ENCODE measurements at regions not wholly inside any gene's neighbourhood (a gene's known extent, or its start where the extent isn't known, plus 50 kb on each side); places are given as distances from the start of the nearest gene placed in this dataset.
"Not testable (repeated sequence)": the region's sequence is repeated elsewhere in the genome, so short reads cannot be mapped to it uniquely, and the experiment has no call there.

DNA sequence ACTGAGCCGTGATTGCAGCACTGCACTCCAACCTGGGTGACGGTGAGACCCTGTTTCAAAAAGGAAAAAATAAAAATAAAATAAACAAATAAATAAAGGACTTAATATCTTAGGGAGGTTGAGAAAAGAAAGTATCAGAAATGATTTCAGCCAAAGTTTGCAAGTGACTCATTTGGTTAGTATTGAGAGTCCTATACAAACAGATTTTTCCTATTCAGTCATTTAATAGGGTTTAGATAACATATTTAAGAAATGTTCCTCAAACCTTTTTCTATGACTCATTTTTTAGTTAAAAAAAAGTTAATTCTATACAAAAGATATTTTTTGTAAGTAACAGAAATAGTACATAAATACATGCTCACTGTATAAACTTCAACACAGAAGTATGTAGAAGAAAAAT is 235.1 kb downstream of the GJA1 start:
- no peaks in the 10 kb centered on the region for H3K36me3 ChIP-seq
- H3K9me3 ChIP-seq, result no peaks in the 10 kb centered on the region
- no peak overlapping the region for H3K4me3 ChIP-seq
- in situ Hi-C loops (cut with MboI; ENCODE audit: low pct_ligation_motif_present in 1 of 4, low pct_unique_long_range_greater_than_20kb in 1 of 4, low sequenced_read_pairs in 3 of 4) (no loop called here), intact Hi-C loops (cut with DNase I; ENCODE audit: low total_unique reads) (no loop called here)
- H3K27me3 ChIP-seq, result no peaks in the 10 kb centered on the region
- no peak for DNase-seq
- 90% methylated on average over 2 of the region's 2 CpGs; no CpG with 5 or more reads in 1 of the 2 donors for WGBS, 2 donors (ENCODE audit: low coverage in 1 of 2)
- no peak overlapping the region for H3K27ac ChIP-seq
- TF ChIP-seq POLR2A (IDR thresholded peaks at IDR 0.05) (no peak), EP300 (IDR thresholded peaks at IDR 0.05; ENCODE audit: low read depth) (no peak), POLR2AphosphoS5 (IDR thresholded peaks at IDR 0.05) (no peak)
- TF ChIP-seq, protein P1, sequence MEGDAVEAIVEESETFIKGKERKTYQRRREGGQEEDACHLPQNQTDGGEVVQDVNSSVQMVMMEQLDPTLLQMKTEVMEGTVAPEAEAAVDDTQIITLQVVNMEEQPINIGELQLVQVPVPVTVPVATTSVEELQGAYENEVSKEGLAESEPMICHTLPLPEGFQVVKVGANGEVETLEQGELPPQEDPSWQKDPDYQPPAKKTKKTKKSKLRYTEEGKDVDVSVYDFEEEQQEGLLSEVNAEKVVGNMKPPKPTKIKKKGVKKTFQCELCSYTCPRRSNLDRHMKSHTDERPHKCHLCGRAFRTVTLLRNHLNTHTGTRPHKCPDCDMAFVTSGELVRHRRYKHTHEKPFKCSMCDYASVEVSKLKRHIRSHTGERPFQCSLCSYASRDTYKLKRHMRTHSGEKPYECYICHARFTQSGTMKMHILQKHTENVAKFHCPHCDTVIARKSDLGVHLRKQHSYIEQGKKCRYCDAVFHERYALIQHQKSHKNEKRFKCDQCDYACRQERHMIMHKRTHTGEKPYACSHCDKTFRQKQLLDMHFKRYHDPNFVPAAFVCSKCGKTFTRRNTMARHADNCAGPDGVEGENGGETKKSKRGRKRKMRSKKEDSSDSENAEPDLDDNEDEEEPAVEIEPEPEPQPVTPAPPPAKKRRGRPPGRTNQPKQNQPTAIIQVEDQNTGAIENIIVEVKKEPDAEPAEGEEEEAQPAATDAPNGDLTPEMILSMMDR (IDR thresholded peaks at IDR 0.05), result no peak
- no peaks in the 10 kb centered on the region for H3K4me1 ChIP-seq

GRCh38 chr6:121677571-121677970 is 242.1 kb downstream of the GJA1 start:
- whole genome bisulfite sequencing, 2 donors (ENCODE audit: low coverage in 1 of 2), result 55 to 72% methylated on average over 1 of the region's 1 CpG
- in situ Hi-C loops (cut with MboI; ENCODE audit: low pct_ligation_motif_present in 1 of 4, low pct_unique_long_range_greater_than_20kb in 1 of 4, low sequenced_read_pairs in 3 of 4), result no loop called here
- no peaks in the 10 kb centered on the region for H3K9me3 ChIP-seq

GRCh38 chr6:121678245-121678644 is 242.8 kb downstream of the GJA1 start:
- TF ChIP-seq, protein P1 (IDR thresholded peaks at IDR 0.05), result no peak
- TF ChIP-seq EP300 (IDR thresholded peaks at IDR 0.05; ENCODE audit: low read depth) (no peak), POLR2AphosphoS5 (IDR thresholded peaks at IDR 0.05) (no peak), POLR2A (IDR thresholded peaks at IDR 0.05) (no peak)
- H3K4me1 ChIP-seq, result no peaks in the 10 kb centered on the region
- intact Hi-C loops (cut with DNase I; ENCODE audit: low total_unique reads), result no loop called here
- H3K27ac ChIP-seq, result no peak overlapping the region
- no peak overlapping the region for H3K4me3 ChIP-seq
- no peaks in the 10 kb centered on the region for H3K9me3 ChIP-seq
- H3K27me3 ChIP-seq, result no peaks in the 10 kb centered on the region
- 90 to 96% methylated on average over 1 of the region's 1 CpG for WGBS, 2 donors (ENCODE audit: low coverage in 1 of 2)
- DNase-seq, result no peak
- H3K36me3 ChIP-seq, result no peaks in the 10 kb centered on the region
- in situ Hi-C loops (cut with MboI; ENCODE audit: low pct_ligation_motif_present in 1 of 4, low pct_unique_long_range_greater_than_20kb in 1 of 4, low sequenced_read_pairs in 3 of 4), result no loop called here

More at GRCh38 chr6:121677571-121677970, 242.1 kb downstream of the GJA1 start:
- Histone ChIP-seq H3K36me3 (no peaks in the 10 kb centered on the region), H3K4me3 (no peak overlapping the region), H3K27me3 (no peaks in the 10 kb centered on the region), H3K27ac (no peak overlapping the region), H3K4me1 (no peaks in the 10 kb centered on the region)
- no peak for TF ChIP-seq EP300 (IDR thresholded peaks at IDR 0.05; ENCODE audit: low read depth)
- no peak for TF ChIP-seq POLR2A (IDR thresholded peaks at IDR 0.05)
- TF ChIP-seq, protein P1 (IDR thresholded peaks at IDR 0.05), result no peak
- TF ChIP-seq POLR2AphosphoS5 (IDR thresholded peaks at IDR 0.05), result no peak
- DNase-seq, result no peak
- intact Hi-C loops (cut with DNase I; ENCODE audit: low total_unique reads), result no loop called here

DNA sequence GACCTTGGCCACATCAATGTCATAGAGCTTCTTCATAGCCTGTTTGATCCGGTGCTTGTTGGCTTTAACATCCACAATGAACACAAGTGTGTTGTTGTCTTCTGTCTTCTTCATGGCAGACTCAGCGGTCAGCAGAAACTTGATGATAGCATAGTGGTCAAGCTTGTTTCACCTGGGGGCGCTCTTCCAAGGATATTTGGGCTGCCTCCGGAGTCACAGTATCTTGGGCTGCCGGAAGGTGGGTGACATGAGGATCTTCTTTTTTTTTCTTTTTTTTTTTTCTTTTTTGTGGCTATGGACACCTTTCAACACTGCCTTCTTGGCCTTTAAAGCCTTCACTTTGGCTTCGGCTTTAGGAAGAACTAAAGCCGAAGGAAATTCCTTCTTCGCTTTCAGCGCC is 244.6 kb downstream of the GJA1 start:
- Histone ChIP-seq H3K36me3 (no peaks in the 10 kb centered on the region), H3K9me3 (no peaks in the 10 kb centered on the region), H3K4me3 (no peak overlapping the region), H3K27ac (no peak overlapping the region), H3K27me3 (no peaks in the 10 kb centered on the region), H3K4me1 (no peaks in the 10 kb centered on the region)
- in situ Hi-C loops (cut with MboI; ENCODE audit: low pct_ligation_motif_present in 1 of 4, low pct_unique_long_range_greater_than_20kb in 1 of 4, low sequenced_read_pairs in 3 of 4) (no loop called here), intact Hi-C loops (cut with DNase I; ENCODE audit: low total_unique reads) (no loop called here)
- 90 to 92% methylated on average over 8 to 9 of the region's 9 CpGs for WGBS, 2 donors (ENCODE audit: low coverage in 1 of 2)
- TF ChIP-seq EP300 (IDR thresholded peaks at IDR 0.05; ENCODE audit: low read depth), result no peak
- no peak for TF ChIP-seq POLR2A (IDR thresholded peaks at IDR 0.05)
- no peak for DNase-seq

DNA sequence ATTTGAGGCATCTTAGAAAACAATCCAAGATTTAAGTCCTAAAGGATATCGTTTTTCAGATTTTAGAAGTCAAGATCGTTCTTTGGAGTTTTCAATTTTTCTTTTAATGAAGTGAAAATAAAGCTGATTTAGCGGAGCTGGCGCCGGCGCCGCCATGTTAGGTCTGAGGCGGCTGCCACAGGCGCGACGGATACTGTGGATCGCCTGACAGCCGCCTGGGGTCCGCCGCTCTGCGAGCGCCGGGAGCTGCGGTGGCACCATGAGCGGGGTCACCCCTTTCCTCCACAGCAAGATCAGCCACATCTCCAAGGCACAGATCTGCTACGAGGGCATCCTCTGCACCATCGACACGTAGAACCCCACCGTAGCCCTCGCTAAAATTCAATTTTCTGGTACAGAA is 247.2 kb downstream of the GJA1 start:
- no peaks in the 10 kb centered on the region for H3K4me1 ChIP-seq
- intact Hi-C loops (cut with DNase I; ENCODE audit: low total_unique reads), result no loop called here
- H3K4me3 ChIP-seq, result no peak overlapping the region
- WGBS, 2 donors (ENCODE audit: low coverage in 1 of 2), result 95% methylated on average over 21 to 25 of the region's 25 CpGs
- DNase-seq, result no peak
- no peaks in the 10 kb centered on the region for H3K27me3 ChIP-seq
- H3K36me3 ChIP-seq, result no peaks in the 10 kb centered on the region
- H3K27ac ChIP-seq, result no peak overlapping the region
- TF ChIP-seq POLR2AphosphoS5 (IDR thresholded peaks at IDR 0.05) (no peak), POLR2A (IDR thresholded peaks at IDR 0.05) (no peak), EP300 (IDR thresholded peaks at IDR 0.05; ENCODE audit: low read depth) (no peak)
- TF ChIP-seq, protein P1 (IDR thresholded peaks at IDR 0.05), result no peak
- no peaks in the 10 kb centered on the region for H3K9me3 ChIP-seq
- in situ Hi-C loops (cut with MboI; ENCODE audit: low pct_ligation_motif_present in 1 of 4, low pct_unique_long_range_greater_than_20kb in 1 of 4, low sequenced_read_pairs in 3 of 4), result no loop called here

- DNase-seq; H3K27me3 ChIP-seq; H3K36me3 ChIP-seq; in situ Hi-C loops (cut with MboI; ENCODE audit: low pct_ligation_motif_present in 1 of 4, low pct_unique_long_range_greater_than_20kb in 1 of 4, low sequenced_read_pairs in 3 of 4); H3K9me3 ChIP-seq; H3K4me1 ChIP-seq; H3K27ac ChIP-seq; intact Hi-C loops (cut with DNase I; ENCODE audit: low total_unique reads); H3K4me3 ChIP-seq: not testable (repeated sequence)
- 86% methylated on average over 10 of the region's 10 CpGs; no CpG with 5 or more reads in 1 of the 2 donors for WGBS, 2 donors (ENCODE audit: low coverage in 1 of 2)
Measured at GRCh38 chr6:121685806-121686205, 250.4 kb downstream of the GJA1 start.

Data from transverse colon (tissue), 4 donors.